GF-D8 (cell line): ENCODE measurements at regions not wholly inside any gene's neighbourhood (a gene's known extent, or its start where the extent isn't known, plus 50 kb on each side); places are given as distances from the start of the nearest gene placed in this dataset.

Experiments used
- DNase-seq: peaks from one replicate; lab custom pipeline; 2025; lab: John Stamatoyannopoulos, UW

DNA sequence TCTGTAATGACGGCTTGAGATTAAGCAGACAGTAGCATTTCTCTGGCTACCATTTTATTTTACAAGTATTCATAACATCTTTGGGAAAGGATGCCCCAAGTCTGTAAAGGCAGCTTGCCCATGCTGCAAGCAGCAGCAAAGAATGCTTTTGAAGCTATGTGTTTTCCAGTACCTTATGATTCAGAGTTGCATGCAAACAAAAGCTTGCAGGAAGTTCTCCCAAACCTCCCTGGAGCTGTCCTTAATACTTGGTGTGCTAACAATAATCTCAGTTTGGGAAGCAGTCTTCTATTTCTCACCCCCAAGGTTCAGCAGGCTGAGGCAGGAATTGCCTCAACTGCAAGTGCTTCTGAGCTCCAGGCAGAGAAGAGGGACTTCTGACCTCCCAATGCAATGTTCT is 60.8 kb downstream of the CCNA1 start:
- DNase-seq = no peak

GRCh38 chr13:36495431-36495830 is 63.1 kb downstream of the CCNA1 start:
- DNase-seq = no peak

DNA sequence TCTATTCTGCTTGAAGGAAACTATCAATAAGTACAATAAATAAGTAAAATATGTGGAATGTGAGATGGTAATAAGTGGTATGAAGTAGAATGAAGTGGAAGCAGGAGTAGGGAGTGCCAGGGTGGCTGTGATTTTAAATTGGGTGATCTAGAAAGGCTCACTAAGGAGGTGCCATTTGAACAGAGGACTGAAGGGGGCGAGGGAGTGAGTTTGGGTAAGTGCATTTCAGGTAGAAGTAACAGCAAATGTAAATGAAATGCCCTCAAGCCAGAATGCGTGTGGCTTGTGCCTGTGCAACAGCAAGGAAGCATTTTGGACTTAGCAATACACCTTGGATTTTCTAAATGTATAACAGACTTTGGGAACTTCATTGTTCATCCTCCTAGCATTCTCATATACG is 77.1 kb downstream of the CCNA1 start:
- no peak for DNase-seq

- no peak for DNase-seq
Observed at GRCh38 chr13:36512771-36513170, 80.5 kb downstream of the CCNA1 start.

DNA sequence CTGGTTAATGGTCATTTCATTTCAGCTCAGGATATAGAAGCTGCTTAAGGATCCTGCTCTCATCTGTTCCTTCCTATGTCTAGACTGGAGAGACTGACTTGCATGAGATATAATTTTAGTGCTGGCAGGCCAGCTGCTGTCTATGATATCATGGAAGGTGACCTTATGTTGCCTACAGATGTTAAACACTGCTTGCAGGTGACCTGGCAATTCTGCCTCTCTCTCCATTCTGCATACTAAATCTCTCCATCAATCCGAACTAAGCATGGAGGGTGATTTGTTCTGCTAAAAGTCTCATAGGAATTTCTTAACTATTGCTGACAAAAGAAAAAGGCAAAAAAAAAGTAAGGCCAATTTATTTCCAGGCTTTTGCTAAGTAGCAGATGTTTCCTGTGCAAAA is 81.0 kb downstream of the CCNA1 start:
- DNase-seq = no peak

DNA sequence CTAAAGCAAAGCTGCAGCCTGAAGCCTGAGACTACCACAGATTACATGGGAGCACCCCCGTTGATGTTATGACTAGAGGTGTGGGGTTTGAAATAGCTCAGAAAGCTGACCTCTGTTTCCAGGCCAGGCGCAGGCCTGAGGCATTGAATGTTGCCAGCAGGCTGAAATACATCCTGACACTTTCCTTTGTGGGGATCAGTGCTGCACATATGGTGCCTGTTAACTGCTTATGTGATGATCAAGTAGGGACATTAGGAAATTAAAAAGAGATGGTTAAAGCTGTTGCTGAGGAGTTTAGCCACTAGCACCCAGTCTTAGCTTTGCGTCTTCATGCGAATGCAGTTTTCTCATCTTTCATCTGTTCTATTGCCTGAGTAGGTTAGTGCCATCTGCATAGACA is 83.2 kb downstream of the CCNA1 start:
- DNase-seq = no peak

- DNase-seq = no peak
Observed at GRCh38 chr13:36516225-36516624, 83.9 kb downstream of the CCNA1 start.

DNA sequence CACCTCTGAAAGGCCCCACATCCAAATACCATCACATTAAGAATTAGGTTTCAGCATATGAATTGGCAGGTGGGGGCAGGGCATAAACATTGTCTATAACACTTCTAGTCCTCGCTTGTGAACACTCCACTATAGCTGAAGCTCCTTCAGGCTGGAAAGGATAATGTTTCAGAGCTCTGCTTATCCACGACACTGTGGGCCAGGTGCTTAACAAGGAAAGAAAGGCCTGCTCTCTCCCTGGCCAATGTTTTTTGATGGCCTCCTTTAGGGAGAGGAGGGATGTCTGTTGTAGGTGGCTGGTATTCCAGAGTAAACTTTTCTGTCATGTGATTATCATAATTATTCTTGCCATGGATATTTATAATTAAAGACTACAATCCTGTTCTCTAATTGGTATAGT is 86.4 kb downstream of the CCNA1 start:
- DNase-seq = no peak

DNA sequence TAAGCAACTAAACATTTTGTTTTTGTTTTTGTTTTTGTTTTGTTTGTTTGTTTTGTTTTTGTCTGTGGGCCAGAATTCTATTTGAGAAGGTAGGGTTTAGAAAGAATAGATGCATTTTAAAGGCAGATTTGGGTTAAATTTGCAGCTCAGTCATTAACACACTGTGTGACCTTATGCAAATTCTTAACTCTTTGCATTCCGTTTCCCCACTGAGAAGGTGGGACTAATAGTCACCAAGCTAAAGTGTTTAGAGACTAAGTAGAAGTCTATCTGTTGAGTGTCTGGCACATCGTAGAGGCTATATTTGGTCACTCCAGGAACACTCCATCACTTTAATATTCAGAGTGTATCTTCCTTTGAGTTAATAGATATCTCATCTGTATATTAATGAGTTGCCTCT is 87.1 kb downstream of the CCNA1 start:
- DNase-seq = no peak

DNA sequence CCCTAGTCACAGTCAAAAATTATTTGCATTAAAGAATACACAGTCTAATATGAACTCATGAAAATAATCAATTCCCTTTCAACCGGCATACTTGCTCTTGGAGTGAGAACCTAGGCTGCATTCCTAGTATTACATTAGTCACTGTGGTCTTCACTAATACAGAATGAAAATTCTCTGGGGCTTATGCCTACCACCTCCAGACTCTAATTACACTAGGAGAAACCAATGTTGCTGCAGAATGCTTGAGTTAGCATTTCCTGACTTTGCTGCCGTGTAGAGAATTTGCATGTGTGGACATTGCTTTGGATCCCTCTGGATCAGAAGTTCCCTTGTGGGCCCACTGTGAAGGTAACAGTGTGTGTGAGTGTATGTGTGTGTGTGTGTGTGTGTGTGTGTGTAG is 87.8 kb downstream of the CCNA1 start:
- no peak for DNase-seq

GRCh38 chr13:36526897-36527296 is 94.6 kb downstream of the CCNA1 start:
- no peak for DNase-seq

DNA sequence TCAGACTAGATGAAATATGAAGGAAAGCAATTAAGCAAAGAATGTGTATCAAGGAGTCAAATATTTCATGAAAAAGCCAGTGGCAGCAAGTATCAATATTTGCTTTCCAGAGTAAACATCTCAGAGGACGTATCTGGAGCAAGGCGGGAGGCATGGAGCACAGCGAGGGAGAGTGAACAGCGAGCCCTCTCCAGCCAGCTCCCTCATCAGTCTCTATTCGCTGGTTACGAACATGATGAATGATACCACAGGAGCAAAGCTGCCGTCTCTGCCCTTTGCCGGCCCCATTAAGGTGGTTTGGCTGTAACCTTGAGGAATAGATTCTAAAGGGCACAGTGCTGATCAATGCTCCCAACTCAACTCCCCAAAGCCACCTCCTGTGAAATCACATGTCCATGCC is 95.8 kb downstream of the CCNA1 start:
- no peak for DNase-seq

- no peak for DNase-seq
Observed at GRCh38 chr13:36530050-36530789, 97.9 kb downstream of the CCNA1 start.

DNA sequence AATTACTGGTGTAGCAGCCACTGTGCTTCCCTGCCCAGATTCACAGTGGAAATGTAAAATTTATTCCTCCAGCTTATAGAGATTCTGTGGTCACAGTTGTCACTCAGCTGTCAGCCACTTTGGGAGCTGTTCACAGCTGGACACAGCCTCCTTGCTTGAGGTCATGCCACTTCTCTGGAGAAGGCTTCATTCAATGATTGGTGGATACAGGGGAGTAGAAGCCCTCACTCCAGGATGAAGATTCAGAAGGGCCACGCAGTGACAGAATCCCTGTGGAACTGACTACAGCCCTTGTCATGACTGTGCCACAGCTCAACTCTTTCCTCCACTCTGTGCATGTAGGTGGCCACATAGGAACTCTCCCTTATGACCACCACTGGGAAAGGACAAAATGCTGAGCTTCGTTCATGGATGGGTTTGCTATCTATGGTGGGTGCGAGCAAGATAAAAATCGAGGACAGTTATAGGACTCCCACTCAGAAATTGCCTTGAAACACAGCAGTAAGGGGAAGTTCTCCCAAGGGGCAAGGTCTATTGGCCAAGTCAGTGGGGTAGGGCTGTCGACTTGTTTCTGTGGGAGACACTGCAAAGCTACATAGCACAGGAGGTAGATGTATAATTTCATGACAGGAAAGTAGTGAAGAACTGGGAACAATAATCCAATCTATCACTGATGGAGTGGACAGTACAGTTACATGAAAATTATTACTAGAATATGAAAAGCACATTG is 98.7 kb downstream of the CCNA1 start:
- no peak for DNase-seq

DNA sequence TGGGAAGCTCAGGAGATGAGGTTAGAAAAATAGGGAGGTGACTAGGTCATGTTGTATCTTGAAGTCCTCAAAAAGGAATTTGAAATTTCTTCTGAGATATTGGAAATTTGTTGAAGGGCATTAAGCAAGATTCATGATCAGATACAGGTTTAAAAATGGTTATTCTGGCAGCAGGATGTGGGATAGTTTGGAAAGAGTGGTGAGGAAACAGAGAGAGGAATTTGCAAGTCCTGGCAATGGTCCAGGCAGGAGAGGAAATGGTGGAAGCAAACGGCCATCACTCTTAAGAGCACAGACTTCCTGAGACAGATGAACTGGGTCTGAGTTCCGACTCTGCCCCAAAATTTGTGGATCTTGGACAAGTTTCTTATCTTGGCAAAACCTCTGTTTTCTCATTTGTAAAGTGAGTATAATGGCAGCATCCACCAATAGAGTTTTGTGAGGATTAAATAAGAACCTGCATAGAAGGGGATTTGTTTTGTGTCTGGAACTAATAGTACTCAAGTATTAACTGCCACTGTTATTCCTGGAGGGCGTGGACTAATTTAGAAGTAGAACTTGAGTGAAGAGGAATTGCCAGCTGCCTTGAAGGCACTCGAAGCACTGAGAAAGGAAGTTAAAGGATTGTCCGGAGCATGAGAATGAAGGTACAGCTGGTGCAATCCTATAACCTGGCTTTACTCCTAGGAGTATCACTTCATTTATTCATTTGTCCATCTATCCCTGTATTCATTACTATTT is 99.6 kb downstream of the CCNA1 start:
- peak; percentile 16 for DNase-seq

GRCh38 chr13:36533806-36534205 is 101.5 kb downstream of the CCNA1 start:
- no peak for DNase-seq

DNA sequence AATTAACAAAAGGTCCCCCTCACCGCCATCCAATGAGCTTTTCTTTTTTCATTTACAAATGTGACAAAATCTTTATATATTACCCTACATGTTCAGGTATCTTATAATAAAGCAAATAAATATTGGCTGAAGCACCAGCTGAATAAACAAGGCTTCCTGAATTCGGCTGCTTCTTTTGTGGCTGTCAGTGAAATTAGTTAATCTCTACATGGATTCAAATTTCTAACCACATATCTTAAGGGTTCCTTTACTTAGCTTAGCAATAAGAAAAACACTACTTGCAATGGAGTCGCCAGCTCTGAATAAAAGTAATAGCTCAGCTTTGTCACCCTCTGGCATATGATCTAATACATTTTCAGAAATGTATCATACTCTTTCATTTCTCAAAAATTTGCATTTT is 104.3 kb downstream of the CCNA1 start:
- no peak for DNase-seq

DNA sequence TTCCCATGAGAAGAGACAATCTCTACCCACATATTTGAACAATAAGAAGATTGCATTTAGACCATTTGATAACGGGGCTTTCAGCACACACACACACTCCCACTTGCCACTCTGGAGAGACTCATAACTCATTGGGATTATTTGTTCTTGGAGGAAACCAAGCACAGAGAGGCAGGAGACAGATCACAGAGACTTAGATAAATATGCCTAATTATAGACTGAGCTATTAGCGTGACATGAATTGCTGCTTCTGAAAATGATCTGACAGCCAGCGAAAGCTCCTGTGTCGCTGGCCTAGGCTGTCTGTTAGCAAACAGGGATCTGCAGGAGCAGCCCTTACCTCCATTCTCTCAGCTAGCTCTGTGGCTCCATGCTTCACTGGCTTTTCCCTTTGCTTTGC is 111.4 kb downstream of the CCNA1 start:
- DNase-seq = no peak

GRCh38 chr13:36548129-36548528 is 115.8 kb downstream of the CCNA1 start:
- DNase-seq = no peak

- no peak for DNase-seq
Observed at GRCh38 chr13:36549126-36549702, 116.9 kb downstream of the CCNA1 start.

DNA sequence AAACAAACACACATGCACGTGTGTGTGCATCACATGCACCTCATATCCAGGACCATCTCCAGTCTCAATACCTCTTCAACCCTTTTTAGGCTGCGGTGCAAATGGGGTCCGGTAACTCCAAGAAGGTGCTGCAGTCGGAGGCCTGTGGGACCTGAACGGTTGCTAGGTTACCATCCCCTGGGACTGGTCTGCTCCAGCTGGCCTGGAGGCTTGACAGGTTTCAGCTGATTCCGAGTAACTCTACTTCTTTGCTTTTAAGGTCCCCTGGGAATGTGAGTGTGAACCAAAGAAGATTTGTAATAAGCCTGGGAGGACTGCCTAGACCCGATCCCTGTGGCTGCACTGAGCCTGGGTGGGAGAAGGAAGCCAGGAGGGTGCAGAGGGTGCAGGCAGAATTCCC is 117.5 kb downstream of the CCNA1 start:
- no peak for DNase-seq

DNA sequence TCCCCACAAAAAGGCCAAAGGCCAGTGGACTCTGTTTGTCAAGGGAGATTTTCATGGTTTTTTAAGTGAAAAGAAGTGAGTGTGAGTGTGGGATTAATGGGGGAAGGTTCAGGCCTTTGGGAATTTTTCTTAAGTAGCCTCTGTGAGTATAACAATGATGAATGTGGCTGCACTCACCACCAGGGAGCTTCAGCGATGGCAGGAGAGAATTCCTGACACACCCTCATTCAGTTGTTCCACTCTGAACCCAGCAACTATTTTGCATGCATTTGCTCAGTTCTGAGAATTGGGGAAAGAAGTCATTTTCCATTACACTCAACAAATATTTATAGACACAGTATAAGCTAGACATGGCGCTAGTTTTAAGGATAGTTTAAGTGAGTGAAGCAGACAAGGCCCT is 117.9 kb downstream of the CCNA1 start:
- no peak for DNase-seq

- DNase-seq = no peak
Observed at GRCh38 chr13:36551445-36551844, 119.2 kb downstream of the CCNA1 start.
